ENCODE measurements at regions not wholly inside any gene's neighbourhood (a gene's known extent, or its start where the extent isn't known, plus 50 kb on each side); places are given as distances from the start of the nearest gene placed in this dataset.

DNA sequence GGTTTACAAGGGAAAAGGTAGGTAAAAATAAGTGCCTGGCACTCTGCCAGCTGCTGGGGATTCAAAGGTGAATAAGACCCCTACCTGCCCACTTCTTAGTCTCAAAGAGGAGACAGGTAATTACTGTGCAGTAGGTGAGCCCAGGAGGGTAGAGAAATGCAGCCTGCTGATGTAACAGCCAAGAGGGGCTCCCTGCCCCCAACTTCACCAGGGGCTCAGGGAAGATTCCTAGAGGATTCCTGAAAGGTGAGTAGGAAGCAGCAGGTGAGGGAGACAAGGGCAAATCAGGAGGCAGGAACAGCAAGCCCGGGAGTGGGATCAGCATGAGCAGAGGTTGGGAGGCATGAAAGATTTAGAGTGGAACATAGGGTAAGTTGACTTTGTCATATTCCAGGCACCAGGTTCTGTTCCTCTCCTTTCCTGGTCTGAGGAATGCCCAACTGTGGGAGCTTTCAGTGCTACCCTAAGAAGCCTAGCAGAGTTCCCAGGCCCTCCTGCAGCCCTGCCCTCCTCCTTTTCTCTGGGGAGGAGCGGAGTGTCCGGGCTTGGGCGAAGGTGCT, 258.1 kb downstream of the LRFN2 start:
- H3K36me3 ChIP-seq, result no peaks in the 10 kb centered on the region
- H3K27me3 ChIP-seq, result no peaks in the 10 kb centered on the region
- H3K9me3 ChIP-seq, result no peaks in the 10 kb centered on the region
- no peak overlapping the region for H3K4me3 ChIP-seq
- DNase-seq, result no peak
- H3K27ac ChIP-seq, result no peak overlapping the region
- intact Hi-C loops (cut with DNase I), result no loop called here
- 77 to 87% (median 84%) methylated on average over 4 of the region's 4 CpGs for WGBS, 3 donors
- no peaks in the 10 kb centered on the region for H3K4me1 ChIP-seq (ENCODE audit: insufficient read depth)
- TF ChIP-seq, protein P1, sequence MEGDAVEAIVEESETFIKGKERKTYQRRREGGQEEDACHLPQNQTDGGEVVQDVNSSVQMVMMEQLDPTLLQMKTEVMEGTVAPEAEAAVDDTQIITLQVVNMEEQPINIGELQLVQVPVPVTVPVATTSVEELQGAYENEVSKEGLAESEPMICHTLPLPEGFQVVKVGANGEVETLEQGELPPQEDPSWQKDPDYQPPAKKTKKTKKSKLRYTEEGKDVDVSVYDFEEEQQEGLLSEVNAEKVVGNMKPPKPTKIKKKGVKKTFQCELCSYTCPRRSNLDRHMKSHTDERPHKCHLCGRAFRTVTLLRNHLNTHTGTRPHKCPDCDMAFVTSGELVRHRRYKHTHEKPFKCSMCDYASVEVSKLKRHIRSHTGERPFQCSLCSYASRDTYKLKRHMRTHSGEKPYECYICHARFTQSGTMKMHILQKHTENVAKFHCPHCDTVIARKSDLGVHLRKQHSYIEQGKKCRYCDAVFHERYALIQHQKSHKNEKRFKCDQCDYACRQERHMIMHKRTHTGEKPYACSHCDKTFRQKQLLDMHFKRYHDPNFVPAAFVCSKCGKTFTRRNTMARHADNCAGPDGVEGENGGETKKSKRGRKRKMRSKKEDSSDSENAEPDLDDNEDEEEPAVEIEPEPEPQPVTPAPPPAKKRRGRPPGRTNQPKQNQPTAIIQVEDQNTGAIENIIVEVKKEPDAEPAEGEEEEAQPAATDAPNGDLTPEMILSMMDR (IDR thresholded peaks at IDR 0.05), result no peak
- TF ChIP-seq POLR2A (IDR thresholded peaks at IDR 0.05) (no peak), EP300 (IDR thresholded peaks at IDR 0.05) (no peak)

DNA sequence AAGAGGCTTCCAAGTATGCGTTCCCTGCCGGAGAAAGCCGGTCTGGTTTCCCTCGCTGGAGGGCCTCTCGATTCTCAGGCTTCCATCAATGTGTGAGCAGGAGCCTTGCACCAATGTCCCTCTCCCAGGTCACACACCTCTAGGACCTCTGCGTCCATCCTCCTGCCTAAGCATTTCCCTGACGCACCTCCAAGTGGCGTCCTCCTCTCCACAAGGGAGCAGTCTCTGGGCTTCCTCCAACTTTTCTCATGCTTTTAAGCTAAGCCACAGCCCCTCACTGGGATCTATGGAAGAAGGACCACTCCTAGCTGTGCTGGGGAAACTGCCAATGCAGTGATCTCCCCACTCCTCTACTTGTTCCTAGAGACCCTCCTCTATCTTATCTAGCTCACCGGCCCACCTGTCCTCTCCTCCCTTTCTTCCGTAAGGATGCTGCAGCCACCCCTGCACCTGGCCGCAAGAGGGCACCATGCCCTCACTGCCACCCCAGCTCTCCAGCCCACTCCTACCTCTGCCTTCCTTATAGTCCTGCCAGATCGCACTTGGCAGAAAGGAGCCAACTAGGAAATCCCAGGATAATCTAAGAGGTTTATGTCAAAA, 258.7 kb downstream of the LRFN2 start:
- DNase-seq, result no peak
- intact Hi-C loops (cut with DNase I), result no loop called here
- WGBS, 3 donors, result 45 to 49% (median 48%) methylated on average over 12 of the region's 12 CpGs

DNA sequence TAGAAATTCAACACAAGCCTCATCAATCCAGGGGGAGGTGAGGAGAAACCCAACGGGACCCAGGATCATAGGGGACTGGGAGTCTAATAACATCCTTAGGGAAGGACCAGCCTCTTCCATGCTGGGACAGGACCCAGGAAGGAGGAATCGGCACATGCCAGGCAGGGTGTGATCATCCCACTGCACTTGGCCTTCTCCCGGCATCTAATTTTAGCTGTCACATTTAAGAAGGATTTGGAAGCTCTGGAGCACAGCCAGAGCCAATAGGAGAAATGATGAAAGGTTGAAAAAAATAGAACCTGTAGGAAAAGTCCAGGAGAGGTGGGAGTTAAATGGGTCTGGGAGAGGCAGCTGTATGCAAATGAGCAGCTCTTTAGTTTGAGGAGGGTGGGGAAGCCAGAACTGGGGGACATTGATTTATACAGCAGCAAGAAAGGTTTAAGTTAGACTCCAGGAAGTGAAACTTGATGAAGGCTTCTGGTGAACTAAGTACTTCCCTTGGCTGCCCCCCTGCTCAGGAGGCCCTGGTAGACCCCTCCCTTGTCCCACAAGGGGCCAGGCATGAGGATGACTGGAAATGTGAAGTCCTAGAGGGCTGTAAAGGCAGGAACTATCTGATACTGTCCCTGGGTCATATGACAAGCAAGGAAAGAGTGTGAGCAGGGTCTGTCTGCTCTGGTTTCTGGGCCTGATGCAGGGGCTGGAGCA, 260.3 kb downstream of the LRFN2 start:
- intact Hi-C loops (cut with DNase I), result no loop called here

More for the DNA sequence above, 258.7 kb downstream of the LRFN2 start:
- Histone ChIP-seq H3K27ac (no peak overlapping the region), H3K4me3 (no peak overlapping the region), H3K4me1 (ENCODE audit: insufficient read depth) (no peaks in the 10 kb centered on the region), H3K27me3 (no peaks in the 10 kb centered on the region), H3K9me3 (no peaks in the 10 kb centered on the region), H3K36me3 (no peaks in the 10 kb centered on the region)
- TF ChIP-seq, protein P1 (IDR thresholded peaks at IDR 0.05), result no peak
- TF ChIP-seq POLR2A (IDR thresholded peaks at IDR 0.05) (no peak), EP300 (IDR thresholded peaks at IDR 0.05) (no peak)

DNA sequence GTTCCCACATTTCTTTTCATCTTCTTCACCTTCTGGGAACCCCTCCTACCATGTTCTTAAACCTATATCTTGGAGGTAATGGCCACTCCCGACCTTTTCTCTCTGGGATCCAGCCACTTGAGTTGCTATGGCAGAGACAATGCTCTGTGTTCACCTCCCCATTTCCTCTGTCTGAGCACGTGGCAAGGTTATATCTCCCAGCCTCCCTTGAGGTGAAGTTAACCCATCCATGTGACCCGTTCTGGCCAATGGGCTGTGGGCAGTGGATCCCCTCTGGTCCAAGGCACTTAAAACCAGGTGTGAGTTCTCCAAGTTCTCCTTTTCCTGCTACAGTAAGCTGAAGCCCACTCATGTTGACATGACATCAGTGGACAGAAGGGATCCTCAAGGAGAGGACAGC, 261.4 kb downstream of the LRFN2 start:
- DNase-seq, result no peak
- no peaks in the 10 kb centered on the region for H3K36me3 ChIP-seq
- intact Hi-C loops (cut with DNase I), result no loop called here
- H3K4me1 ChIP-seq (ENCODE audit: insufficient read depth), result no peaks in the 10 kb centered on the region
- no peaks in the 10 kb centered on the region for H3K27me3 ChIP-seq
- TF ChIP-seq POLR2A (IDR thresholded peaks at IDR 0.05) (no peak), EP300 (IDR thresholded peaks at IDR 0.05) (no peak)
- TF ChIP-seq, protein P1 (IDR thresholded peaks at IDR 0.05), result no peak
- H3K27ac ChIP-seq, result no peak overlapping the region
- H3K4me3 ChIP-seq, result no peak overlapping the region
- H3K9me3 ChIP-seq, result no peaks in the 10 kb centered on the region
- WGBS, 3 donors, result 58 to 67% (median 66%) methylated on average over 3 of the region's 3 CpGs

More for the DNA sequence above, 260.3 kb downstream of the LRFN2 start:
- TF ChIP-seq EP300 (IDR thresholded peaks at IDR 0.05), result no peak
- no peak overlapping the region for H3K4me3 ChIP-seq
- no peaks in the 10 kb centered on the region for H3K9me3 ChIP-seq
- 64 to 79% (median 78%) methylated on average over 3 of the region's 3 CpGs for WGBS, 3 donors
- no peak overlapping the region for H3K27ac ChIP-seq
- DNase-seq, result no peak
- no peaks in the 10 kb centered on the region for H3K4me1 ChIP-seq (ENCODE audit: insufficient read depth)
- no peaks in the 10 kb centered on the region for H3K36me3 ChIP-seq
- no peaks in the 10 kb centered on the region for H3K27me3 ChIP-seq

DNA sequence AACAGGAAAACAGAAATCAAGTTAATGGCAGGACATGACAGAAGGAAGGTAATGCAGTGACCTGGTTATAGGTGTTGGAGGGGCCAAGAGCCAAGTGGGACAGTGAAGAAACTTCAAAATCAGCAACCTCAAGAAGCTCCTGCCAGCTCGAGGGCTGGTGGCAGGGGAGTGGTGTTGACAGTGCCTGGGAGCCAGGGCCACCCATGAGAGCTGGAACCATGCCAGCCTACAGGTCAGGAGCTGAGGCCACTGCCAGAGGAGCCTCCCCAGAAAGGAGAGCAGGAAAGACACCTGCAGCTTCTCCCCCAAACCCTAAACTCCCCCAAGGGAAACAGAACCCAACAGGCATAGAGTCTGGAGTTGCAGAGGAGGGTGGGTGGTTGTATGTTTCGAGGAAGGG, 262.1 kb downstream of the LRFN2 start:
- intact Hi-C loops (cut with DNase I), result no loop called here
- H3K27ac ChIP-seq, result no peak overlapping the region
- no peak for DNase-seq
- 50 to 60% (median 54%) methylated on average over 2 of the region's 2 CpGs for WGBS, 3 donors
- TF ChIP-seq POLR2A (IDR thresholded peaks at IDR 0.05), result no peak
- H3K9me3 ChIP-seq, result no peaks in the 10 kb centered on the region
- H3K4me3 ChIP-seq, result no peak overlapping the region
- H3K36me3 ChIP-seq, result no peaks in the 10 kb centered on the region
- H3K27me3 ChIP-seq, result no peaks in the 10 kb centered on the region
- H3K4me1 ChIP-seq (ENCODE audit: insufficient read depth), result no peaks in the 10 kb centered on the region
